ENCODE measurements at regions not wholly inside any gene's neighbourhood (a gene's known extent, or its start where the extent isn't known, plus 50 kb on each side); places are given as distances from the start of the nearest gene placed in this dataset.

DNA sequence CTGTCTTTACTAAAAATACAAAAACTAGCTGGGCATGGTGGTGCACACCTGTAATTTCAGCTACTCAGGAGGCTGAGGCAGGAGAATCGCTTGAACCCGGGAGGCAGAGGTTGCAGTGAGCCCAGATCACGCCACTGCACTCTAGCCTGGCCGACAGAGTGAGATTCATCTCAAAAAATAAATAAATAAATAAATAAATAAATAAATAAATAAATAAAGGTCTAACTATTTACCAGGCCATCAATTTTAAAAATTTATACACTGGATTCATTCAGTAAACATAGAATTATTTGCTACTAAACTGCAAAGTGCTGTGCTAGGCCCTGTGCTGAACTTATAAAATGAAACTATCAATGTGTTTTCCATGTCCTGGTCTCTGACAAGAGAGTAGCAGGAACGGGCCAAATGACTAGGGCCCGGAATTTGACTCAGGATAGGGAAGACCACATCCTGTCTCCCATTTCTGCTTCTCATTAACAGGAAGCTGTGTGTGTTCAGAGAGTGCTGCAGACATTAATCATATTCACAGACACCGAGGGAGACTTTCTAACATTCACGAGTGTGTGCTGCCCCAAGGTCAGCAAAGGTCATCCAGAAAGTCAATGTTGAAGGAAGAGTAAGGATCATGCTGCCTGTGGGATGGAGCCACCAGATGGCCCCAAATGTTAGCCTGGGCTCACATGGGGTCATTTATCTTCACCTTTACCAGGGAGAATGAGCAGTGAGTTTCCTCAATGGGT is 95.8 kb downstream of the SPP2 start:
- DNase-seq: peak in 1 of 2 experiments; percentile 10

DNA sequence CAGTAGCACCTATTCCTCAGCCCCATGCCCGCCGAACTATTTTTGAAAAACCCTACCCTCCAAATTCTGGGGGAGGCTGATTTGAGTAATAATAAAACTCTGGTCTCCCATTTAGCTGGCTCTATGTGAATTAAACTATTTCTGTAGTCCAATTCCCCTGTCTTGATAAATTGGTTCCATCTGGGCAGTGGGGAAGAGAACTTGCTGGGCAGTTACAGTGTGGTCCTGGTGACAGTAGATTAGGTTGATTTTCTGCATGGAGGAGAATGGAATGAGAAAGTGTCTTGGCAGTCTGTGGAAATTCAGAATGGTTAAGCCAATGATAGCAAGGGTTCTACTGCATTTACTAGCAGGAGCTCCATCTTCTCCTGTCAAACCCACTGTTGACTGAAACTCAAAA is 95.0 kb downstream of the SPP2 start:
- DNase-seq: no peak

DNA sequence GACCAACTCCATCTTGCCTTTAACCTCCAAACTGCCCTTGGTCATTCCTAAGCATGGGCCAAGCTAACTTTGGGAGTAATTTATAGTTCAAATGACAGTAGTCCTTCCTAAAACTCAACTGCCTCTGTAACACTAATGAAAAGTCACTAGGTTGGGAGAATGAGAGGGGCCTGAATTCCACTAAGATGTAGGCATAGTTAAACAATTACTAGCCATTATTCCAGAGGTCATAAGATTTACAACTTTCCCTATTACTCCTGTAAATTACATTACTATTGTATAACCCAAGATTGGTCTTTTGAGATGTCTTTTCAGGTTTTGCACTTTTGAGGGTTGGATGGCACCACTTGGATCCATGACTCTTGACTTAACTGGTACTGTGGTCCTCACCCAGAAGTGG is 94.6 kb downstream of the SPP2 start:
- DNase-seq: no peak

DNA sequence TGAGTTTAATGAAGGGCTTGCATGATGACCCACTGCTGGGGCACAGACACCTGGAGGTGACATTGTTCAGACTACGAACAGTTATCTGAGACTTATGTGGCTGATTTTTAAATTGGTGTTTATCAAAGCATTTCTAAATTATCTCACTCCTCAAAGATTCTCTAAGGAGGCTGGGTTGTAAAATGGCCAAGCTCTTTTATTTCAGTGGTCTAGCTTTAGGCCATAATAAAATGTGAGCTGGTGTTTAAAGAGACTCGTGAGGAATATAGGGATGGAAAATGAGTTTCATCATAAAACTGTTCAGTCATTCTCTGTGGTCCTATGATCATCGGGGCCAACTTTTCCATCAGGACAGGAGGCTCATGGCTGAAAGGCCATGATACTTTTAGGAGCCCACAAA is 93.4 kb downstream of the SPP2 start:
- no peak for DNase-seq

DNA sequence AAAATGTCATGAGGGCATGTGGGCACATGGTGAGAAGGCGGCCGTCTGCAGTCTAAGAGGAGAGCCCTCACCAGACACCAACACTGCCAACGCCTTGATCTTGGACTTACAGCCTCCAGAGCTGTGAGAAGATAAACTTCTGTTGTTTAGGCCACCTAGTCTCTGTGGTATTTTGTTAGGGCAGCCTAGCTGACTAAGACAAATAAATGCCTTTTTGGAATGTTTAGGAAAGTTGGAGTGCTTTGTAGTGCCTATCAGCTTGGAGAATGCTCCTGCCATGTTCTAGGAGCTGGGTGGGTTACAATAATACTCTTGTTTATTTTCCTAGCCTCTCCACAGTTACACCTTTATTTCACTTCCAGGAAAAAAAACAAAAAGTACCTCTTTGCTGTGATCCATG is 92.0 kb downstream of the SPP2 start:
- no peak for DNase-seq

DNA sequence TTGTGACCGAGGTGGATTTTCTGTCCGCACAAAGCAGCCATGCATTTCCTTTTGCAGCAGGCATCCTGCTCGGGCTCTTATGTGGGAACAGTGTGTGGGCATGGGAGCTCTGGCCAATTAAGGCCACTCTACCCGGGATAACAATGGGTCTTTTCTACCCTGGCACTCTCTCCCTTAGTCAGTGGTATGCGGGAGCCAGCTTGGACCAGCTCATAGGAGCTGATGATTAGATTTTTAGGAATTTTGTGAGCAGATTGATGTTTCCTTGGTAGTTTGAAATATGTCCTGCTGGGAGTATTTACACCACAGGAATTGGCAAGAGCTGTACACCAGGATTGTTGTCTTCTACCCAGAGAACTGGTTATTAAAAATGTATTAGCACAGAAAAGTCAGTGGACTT is 89.3 kb downstream of the SPP2 start:
- no peak for DNase-seq

DNA sequence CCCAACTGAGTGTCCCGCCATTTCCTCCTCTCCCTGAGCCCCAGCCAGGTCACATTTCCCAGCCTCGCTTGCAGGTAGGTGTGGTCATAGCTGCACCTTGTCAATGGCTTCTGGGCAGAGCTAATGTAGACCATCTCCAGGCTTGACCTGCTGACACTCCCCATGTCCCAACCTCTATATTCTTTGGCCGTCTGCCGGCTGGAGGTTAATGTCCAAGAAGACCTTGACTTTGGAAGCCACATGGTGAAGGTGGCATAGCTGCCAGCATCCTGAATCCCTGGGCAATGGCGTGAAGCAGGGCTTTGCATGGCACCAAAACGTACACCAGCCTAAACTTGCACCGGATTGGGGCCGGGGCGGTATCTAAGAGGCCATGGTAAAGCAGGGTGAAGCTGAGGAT is 88.3 kb downstream of the SPP2 start:
- DNase-seq: no peak

DNA sequence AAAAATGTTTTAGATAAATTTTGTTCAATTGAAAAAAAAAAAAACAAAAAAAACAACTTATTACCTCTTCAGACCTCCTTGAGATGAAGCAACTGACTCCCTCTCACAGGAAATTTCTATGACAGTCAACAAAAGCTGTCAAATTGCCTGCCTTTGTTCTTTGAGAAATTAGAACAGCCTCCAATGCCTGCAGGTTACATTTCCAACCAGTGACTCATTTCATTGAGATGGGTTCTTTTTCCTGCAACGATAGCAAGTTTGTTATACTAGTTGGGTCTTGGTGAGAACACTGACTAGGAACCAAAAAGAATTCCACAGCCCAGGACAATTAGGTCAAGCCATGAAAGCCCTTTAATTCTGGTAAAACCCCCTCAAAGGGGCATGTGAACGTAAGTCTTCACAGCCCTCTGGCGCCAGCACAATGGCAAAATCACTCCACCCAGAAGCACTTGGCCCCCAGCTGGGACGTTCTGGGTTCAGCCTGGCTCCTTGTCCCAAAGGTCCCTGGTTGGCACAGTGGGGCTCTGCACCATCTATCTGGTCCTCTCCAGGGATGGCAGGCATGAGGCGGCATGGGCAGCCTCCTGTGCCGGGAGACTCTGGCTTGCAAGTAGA is 87.0 kb downstream of the SPP2 start:
- DNase-seq: no peak

DNA sequence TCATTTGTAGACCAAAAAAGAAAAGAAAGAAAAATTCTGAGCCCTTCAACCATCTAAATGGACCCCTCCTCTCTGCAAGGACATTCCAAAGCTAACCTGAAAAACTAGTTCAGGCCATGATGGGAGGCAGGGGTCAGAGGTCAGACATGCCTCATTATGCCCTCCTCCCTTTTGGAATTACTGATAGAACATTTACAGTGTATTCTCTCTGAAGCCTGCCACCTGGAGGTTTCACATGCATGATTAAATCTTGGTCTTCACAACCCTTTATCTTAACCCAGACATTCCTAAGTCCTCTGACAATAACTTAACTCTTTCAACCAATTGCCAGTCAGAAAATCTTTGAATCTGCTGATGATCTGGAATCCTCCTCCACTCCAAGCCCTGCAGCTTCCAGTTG is 86.0 kb downstream of the SPP2 start:
- no peak for DNase-seq

DNA sequence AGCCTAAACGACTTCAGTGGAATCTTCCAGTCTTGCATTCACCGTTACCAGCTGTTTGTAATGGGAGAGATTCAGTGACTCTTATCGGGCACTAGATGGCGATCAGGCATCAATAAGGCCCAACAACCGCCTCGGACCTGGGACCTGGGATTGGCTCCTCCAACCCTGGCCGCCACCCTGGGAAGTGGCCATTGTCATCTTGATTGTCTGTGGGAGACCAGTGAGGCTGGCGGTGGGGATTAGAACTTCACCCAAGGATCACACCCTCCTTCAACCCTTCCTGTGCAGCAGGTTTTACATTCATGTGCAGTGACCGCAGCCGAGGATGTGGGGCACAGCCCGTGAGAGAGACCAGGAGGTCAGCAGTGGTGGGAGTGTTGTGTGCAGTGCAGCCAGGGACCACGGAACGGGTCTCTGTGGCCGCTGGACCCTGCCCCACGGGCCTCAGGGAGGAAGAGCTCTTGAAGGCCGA is 85.3 kb downstream of the SPP2 start:
- peak; percentile 68 to 85 for DNase-seq

DNA sequence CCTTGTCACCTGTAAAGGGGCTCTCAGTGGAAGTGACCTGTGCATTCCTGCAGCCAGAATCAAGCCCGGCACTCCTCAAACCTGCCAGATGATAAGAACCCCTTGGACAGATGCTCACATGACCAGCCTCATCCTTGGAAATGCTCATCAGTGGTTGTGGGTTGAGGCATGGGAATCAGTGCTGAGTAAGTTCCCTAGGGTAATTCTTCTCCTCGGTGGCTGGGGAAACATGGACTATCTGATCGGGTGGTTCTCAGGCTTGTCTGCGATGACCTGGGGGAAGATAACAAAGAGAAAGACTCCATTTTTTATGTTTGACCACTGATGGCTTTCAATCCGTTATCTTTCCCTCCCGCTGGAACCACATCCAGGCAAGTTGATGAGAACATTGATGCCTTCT is 84.0 kb downstream of the SPP2 start:
- DNase-seq: no peak

DNA sequence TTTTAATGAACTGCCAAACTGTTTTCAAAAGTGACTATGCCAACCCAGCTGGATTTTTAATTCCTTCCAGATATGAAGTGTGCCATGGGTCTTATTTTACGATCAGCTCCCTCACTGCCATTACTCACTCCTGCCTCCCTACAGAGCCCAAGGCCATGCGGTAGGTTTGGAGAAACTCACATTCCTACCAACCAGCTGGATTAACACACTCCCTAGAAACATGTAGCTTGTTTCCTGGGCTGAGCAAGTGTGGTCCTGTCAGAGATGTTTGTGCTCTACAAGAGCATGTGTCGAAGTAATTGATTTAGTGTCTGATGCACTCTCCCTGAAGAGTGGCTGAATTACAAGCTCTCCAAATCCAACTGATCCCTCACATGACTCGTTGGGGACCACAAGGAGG is 82.5 kb downstream of the SPP2 start:
- DNase-seq: no peak

DNA sequence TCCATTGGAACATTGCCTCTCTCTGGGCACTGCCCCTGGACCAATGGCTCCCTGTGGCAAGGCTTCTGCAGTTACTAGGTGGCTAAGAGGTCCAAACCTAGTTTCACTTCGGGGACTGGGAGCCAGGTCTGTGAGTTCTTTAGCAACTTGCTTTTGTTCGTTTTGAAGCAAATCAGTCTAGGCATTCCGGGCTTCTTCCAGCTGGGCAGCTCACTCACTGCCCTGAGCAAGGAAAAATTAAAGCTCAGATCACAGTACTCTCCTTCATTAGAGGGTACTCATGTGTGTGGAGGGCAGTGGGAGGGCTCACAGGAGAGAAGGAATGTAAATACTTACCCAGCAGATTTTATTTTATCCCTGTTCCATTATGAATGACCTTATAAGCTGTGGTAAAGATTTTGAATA is 80.3 kb downstream of the SPP2 start:
- DNase-seq: no peak

DNA sequence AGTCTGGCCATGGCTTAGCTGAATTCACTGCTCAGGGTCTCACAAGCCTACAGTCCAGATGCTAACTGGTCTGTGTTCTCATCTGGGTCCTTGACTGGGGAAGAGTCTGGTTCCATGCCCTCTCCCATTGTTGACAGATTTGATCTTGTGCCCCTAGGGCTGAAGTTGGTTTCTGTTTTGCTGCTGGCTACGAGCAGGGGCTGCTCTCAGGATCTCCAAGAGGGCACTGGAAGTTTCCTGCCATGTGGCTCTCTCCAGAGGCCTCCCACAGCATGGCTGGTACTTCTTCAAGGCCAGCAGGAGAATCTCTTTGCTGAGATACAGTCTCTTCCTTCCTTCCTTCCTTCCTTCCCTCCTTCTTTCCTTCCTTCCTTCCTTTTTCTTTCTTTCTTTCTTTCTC is 78.1 kb downstream of the SPP2 start:
- no peak for DNase-seq
